AG09319 (cell line): ENCODE measurements at regions not wholly inside any gene's neighbourhood (a gene's known extent, or its start where the extent isn't known, plus 50 kb on each side); places are given as distances from the start of the nearest gene placed in this dataset.

Experiments used
- DNase-seq: peaks from one replicate; pipeline ENCODE4 v3.0.0-alpha.2; 2010; ENCODE audit warnings: low read depth; ENCODE audit errors: extremely low read depth
- TF ChIP-seq, protein P1 (sequence below): IDR thresholded peaks from 2 replicates; pipeline ENCODE4 v1.5.1; 2011; ENCODE audit warnings: low read depth, mild to moderate bottlenecking, inconsistent platforms, low read length, moderate library complexity

DNA sequence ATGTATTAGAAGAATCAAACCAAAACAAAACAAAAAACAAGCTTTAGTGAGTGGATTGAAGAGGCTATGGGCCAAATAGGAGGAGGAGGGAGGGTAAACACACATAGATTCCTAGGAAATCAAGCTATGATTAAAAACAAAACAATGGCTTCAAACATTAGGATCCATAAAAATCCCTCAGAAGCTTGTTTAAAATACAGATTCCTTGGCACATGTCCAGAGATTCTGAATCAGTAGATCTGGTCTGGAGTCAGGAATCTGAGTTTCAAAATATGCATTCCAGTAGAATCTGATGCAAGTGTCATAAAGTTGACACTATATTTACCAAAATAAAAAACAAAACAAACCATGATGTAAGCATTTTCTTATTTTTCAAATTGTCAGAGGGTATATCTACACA, 692.8 kb upstream of the SGCG start:
- TF ChIP-seq, protein P1, sequence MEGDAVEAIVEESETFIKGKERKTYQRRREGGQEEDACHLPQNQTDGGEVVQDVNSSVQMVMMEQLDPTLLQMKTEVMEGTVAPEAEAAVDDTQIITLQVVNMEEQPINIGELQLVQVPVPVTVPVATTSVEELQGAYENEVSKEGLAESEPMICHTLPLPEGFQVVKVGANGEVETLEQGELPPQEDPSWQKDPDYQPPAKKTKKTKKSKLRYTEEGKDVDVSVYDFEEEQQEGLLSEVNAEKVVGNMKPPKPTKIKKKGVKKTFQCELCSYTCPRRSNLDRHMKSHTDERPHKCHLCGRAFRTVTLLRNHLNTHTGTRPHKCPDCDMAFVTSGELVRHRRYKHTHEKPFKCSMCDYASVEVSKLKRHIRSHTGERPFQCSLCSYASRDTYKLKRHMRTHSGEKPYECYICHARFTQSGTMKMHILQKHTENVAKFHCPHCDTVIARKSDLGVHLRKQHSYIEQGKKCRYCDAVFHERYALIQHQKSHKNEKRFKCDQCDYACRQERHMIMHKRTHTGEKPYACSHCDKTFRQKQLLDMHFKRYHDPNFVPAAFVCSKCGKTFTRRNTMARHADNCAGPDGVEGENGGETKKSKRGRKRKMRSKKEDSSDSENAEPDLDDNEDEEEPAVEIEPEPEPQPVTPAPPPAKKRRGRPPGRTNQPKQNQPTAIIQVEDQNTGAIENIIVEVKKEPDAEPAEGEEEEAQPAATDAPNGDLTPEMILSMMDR, result no peak
- DNase-seq, result no peak

GRCh38 chr13:22489771-22490170, 691.0 kb upstream of the SGCG start:
- no peak for DNase-seq
- TF ChIP-seq, protein P1, result no peak

DNA sequence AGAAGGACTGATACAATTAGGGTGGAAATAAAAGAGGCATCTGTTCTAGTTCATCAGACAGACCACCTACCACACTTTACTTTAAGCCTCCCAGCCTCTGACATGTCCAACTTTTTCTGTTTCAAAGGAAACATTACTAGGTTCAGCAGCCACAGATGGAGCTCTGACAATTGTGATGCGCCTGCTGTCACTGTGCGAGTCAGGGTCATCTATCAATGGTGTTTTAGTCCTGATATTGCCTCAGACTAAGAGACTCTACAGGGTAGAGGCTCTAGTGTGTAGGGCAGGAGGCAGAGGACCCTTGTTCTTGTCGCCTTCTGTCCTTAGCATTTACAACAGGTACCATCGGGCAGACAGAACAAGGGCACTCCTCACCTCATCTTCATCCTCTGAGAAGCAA, 685.0 kb upstream of the SGCG start:
- no peak for DNase-seq
- TF ChIP-seq, protein P1, result no peak

DNA sequence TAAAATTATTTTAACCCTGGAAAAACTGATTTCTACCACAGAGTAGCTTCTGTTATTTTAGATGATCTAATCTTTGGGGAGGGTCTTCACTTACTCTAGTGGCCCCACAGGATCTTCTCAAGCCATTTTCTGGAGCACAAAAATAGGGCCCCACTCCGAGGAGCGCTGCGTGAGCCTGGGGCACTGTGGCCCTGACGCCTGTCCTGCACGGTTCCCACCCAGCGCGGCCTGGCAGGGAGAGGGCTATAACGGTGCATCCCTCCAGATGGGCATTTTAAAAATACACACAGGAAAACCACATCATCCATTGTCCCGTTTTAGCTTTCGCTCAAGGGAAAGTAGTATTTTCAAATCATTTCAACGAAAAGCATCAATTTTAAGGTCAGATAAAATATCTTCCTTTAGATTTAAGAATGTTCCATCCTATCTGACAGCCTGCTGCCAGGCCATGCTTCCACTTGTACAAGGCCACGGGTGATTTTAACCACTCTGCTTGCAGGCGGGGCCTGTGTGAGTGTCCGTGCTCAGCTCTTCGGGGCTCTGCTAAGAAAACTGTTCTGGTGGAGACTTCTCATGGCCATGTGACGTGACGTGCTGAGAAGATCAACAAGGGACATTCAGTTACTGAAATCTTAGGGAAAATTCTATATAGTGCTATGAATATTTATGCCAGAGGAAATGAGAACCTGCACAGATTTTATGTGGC, 683.8 kb upstream of the SGCG start:
- TF ChIP-seq, protein P1, result no peak
- DNase-seq, result no peak

GRCh38 chr13:22497991-22498780, 682.6 kb upstream of the SGCG start:
- no peak for DNase-seq
- TF ChIP-seq, protein P1, result no peak

GRCh38 chr13:22499919-22500318, 680.9 kb upstream of the SGCG start:
- DNase-seq, result no peak
- TF ChIP-seq, protein P1, result no peak

DNA sequence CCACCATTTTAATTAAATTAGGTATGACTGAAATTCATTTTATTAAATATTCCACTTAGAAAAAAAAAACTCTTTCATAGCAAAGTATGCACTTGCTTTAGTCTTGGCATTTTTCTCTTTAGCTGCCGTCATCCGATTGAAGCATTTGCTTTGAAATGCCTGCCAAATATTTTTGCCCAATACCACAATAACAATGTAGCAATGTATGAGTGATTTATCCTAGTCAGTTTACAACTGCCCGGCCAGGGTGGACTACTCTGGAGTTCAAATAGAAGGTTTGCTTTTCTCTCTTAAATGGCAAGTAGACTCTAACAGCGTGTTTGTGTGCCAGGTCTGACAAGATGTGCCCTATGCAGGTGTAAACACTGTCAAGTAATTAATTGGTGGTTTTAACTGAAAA, 675.3 kb upstream of the SGCG start:
- DNase-seq, result no peak
- TF ChIP-seq, protein P1, result no peak
